ENCODE measurements at regions not wholly inside any gene's neighbourhood (a gene's known extent, or its start where the extent isn't known, plus 50 kb on each side); places are given as distances from the start of the nearest gene placed in this dataset.
"Not testable (repeated sequence)": the region's sequence is repeated elsewhere in the genome, so short reads cannot be mapped to it uniquely, and the experiment has no call there.

- in situ Hi-C loops (cut with HindIII; ENCODE audit: low pct_unique_long_range_greater_than_20kb, low sequenced_read_pairs), result no loop called here
- no peak for DNase-seq (ENCODE audit: low read depth, low spot score)
Measured at GRCh38 chr2:239828192-239828972, 196.8 kb downstream of the NDUFA10 start.

GRCh38 chr2:239827523-239827890, 197.6 kb downstream of the NDUFA10 start:
- in situ Hi-C loops (cut with HindIII; ENCODE audit: low pct_unique_long_range_greater_than_20kb, low sequenced_read_pairs), result no loop called here
- DNase-seq (ENCODE audit: low read depth, low spot score), result no peak

GRCh38 chr2:239826786-239827522, 198.2 kb downstream of the NDUFA10 start:
- in situ Hi-C loops (cut with HindIII; ENCODE audit: low pct_unique_long_range_greater_than_20kb, low sequenced_read_pairs), result no loop called here
- no peak for DNase-seq (ENCODE audit: low read depth, low spot score)

- DNase-seq (ENCODE audit: low read depth, low spot score), result no peak
- in situ Hi-C loops (cut with HindIII; ENCODE audit: low pct_unique_long_range_greater_than_20kb, low sequenced_read_pairs), result no loop called here
Measured at GRCh38 chr2:239826376-239826775, 198.8 kb downstream of the NDUFA10 start.

- in situ Hi-C loops (cut with HindIII; ENCODE audit: low pct_unique_long_range_greater_than_20kb, low sequenced_read_pairs), result no loop called here
- DNase-seq (ENCODE audit: low read depth, low spot score), result no peak
Measured at GRCh38 chr2:239825705-239825979, 199.5 kb downstream of the NDUFA10 start.

GRCh38 chr2:239824866-239825704, 200.1 kb downstream of the NDUFA10 start:
- no peak for DNase-seq (ENCODE audit: low read depth, low spot score)
- in situ Hi-C loops (cut with HindIII; ENCODE audit: low pct_unique_long_range_greater_than_20kb, low sequenced_read_pairs), result no loop called here

- DNase-seq (ENCODE audit: low read depth, low spot score), result no peak
- in situ Hi-C loops (cut with HindIII; ENCODE audit: low pct_unique_long_range_greater_than_20kb, low sequenced_read_pairs), result no loop called here
Measured at GRCh38 chr2:239824046-239824694, 201.0 kb downstream of the NDUFA10 start.

GRCh38 chr2:239822146-239822831, 202.9 kb downstream of the NDUFA10 start:
- in situ Hi-C loops (cut with HindIII; ENCODE audit: low pct_unique_long_range_greater_than_20kb, low sequenced_read_pairs), result no loop called here
- peak; percentile 42 for DNase-seq (ENCODE audit: low read depth, low spot score)

GRCh38 chr2:239821694-239822075, 203.5 kb downstream of the NDUFA10 start:
- in situ Hi-C loops (cut with HindIII; ENCODE audit: low pct_unique_long_range_greater_than_20kb, low sequenced_read_pairs), result no loop called here
- DNase-seq (ENCODE audit: low read depth, low spot score), result no peak

- DNase-seq (ENCODE audit: low read depth, low spot score), result no peak
- in situ Hi-C loops (cut with HindIII; ENCODE audit: low pct_unique_long_range_greater_than_20kb, low sequenced_read_pairs), result no loop called here
Measured at GRCh38 chr2:239820836-239821693, 204.1 kb downstream of the NDUFA10 start.

- in situ Hi-C loops (cut with HindIII; ENCODE audit: low pct_unique_long_range_greater_than_20kb, low sequenced_read_pairs), result no loop called here
- DNase-seq (ENCODE audit: low read depth, low spot score), result no peak
Measured at GRCh38 chr2:239819974-239820555, 205.1 kb downstream of the NDUFA10 start.

- in situ Hi-C loops (cut with HindIII; ENCODE audit: low pct_unique_long_range_greater_than_20kb, low sequenced_read_pairs), result no loop called here
- DNase-seq (ENCODE audit: low read depth, low spot score), result no peak
Measured at GRCh38 chr2:239819091-239819973, 205.8 kb downstream of the NDUFA10 start.

GRCh38 chr2:239818531-239819011, 206.6 kb downstream of the NDUFA10 start:
- in situ Hi-C loops (cut with HindIII; ENCODE audit: low pct_unique_long_range_greater_than_20kb, low sequenced_read_pairs), result no loop called here
- DNase-seq (ENCODE audit: low read depth, low spot score), result peak; percentile 31

GRCh38 chr2:239818086-239818485, 207.1 kb downstream of the NDUFA10 start:
- in situ Hi-C loops (cut with HindIII; ENCODE audit: low pct_unique_long_range_greater_than_20kb, low sequenced_read_pairs), result no loop called here
- DNase-seq (ENCODE audit: low read depth, low spot score), result no peak

- in situ Hi-C loops (cut with HindIII; ENCODE audit: low pct_unique_long_range_greater_than_20kb, low sequenced_read_pairs); DNase-seq (ENCODE audit: low read depth, low spot score): not testable (repeated sequence)
Measured at GRCh38 chr2:239817468-239818031, 207.6 kb downstream of the NDUFA10 start.

Data from SK-MEL-5 (cell line).